Neuronal stem cell (in vitro differentiated cells): ENCODE measurements at regions not wholly inside any gene's neighbourhood (a gene's known extent, or its start where the extent isn't known, plus 50 kb on each side); places are given as distances from the start of the nearest gene placed in this dataset.

ENCODE experiments used
- DNase-seq: peaks from one replicate; pipeline ENCODE4 v3.0.0-alpha.2; 2013; ENCODE audit warnings: low spot score
- H2AFZ ChIP-seq: one replicate; pipeline ENCODE4 v1.6.1; 2013; ENCODE audit warnings: mild to moderate bottlenecking, low read length, inconsistent platforms
- H2AK5ac ChIP-seq: 2 replicates; pipeline ENCODE4 v1.6.1; 2013; ENCODE audit warnings: low read depth, mild to moderate bottlenecking, inconsistent platforms, low read length, moderate library complexity, mixed read lengths
- H2BK120ac ChIP-seq: 2 replicates; pipeline ENCODE4 v1.6.1; 2013; ENCODE audit warnings: low read depth, mild to moderate bottlenecking, inconsistent platforms, low read length, moderate library complexity, mixed read lengths
- H2BK12ac ChIP-seq: one replicate; pipeline ENCODE4 v1.6.1; 2013; ENCODE audit warnings: low read length, inconsistent platforms
- H2BK15ac ChIP-seq: 2 replicates; pipeline ENCODE4 v1.6.1; 2013; ENCODE audit warnings: mild to moderate bottlenecking, low read length, inconsistent platforms, mixed read lengths
- H2BK5ac ChIP-seq: one replicate; pipeline ENCODE4 v1.6.1; 2013; ENCODE audit warnings: inconsistent platforms, mild to moderate bottlenecking, low read length, moderate library complexity
- H3K14ac ChIP-seq: one replicate; pipeline ENCODE4 v1.6.1; 2013; ENCODE audit warnings: low read length, inconsistent platforms
- H3K18ac ChIP-seq: 2 replicates; pipeline ENCODE4 v1.6.1; 2013; ENCODE audit warnings: low read length, inconsistent platforms
- H3K23ac ChIP-seq: 2 replicates; pipeline ENCODE4 v1.6.1; 2013; ENCODE audit warnings: low read depth, mild to moderate bottlenecking, mixed read lengths, low read length, inconsistent platforms; ENCODE audit not compliant: poor library complexity
- H3K27ac ChIP-seq: replicated peaks from 3 replicates; pipeline ENCODE4 v1.5.1; 2013; ENCODE audit warnings: low read length, inconsistent platforms
- H3K27me3 ChIP-seq, 3 experiments: 2 replicates each; pipeline ENCODE4 v1.6.1; 2013; ENCODE audit warnings: low read length in 3 of 3, mild to moderate bottlenecking in 2 of 3, inconsistent platforms in 1 of 3, low read depth in 1 of 3, mixed read lengths in 1 of 3, moderate library complexity in 1 of 3; ENCODE audit not compliant: control insufficient read depth in 3 of 3, insufficient read depth in 3 of 3
- H3K36me3 ChIP-seq, 2 donors: replicated peaks in 1 of 2; 2 replicates each; pipeline ENCODE4 v1.6.1; 2013; ENCODE audit warnings: low read length in 2 of 2; ENCODE audit not compliant: control insufficient read depth in 2 of 2, insufficient read depth in 2 of 2
- H3K4ac ChIP-seq: 2 replicates; pipeline ENCODE4 v1.6.1; 2013; ENCODE audit warnings: inconsistent platforms, mild to moderate bottlenecking, low read length, moderate library complexity
- H3K4me1 ChIP-seq, 2 donors: 1 replicate in 1 of 2; 2 replicates in 1 of 2; pipeline ENCODE4 v1.6.1; 2013; ENCODE audit warnings: low read length in 2 of 2, low read depth in 1 of 2; ENCODE audit not compliant: control insufficient read depth in 2 of 2, insufficient read depth in 1 of 2
- H3K4me2 ChIP-seq: one replicate; pipeline ENCODE4 v1.6.1; 2013; ENCODE audit warnings: mild to moderate bottlenecking, low read length, inconsistent platforms; ENCODE audit not compliant: insufficient read depth, poor library complexity, severe bottlenecking
- H3K4me3 ChIP-seq, 2 donors: 2 replicates each; pipeline ENCODE4 v1.5.1; 2013; ENCODE audit warnings: low read length in 2 of 2, mild to moderate bottlenecking in 2 of 2, inconsistent platforms in 1 of 2, moderate library complexity in 1 of 2
- H3K79me1 ChIP-seq: one replicate; pipeline ENCODE4 v1.6.1; 2013; ENCODE audit warnings: low read depth, mild to moderate bottlenecking, inconsistent platforms, low read length, moderate library complexity
- H3K9ac ChIP-seq: one replicate; pipeline ENCODE4 v1.6.1; 2013; ENCODE audit warnings: mild to moderate bottlenecking, low read depth, low read length, inconsistent platforms; ENCODE audit not compliant: poor library complexity
- H3K9me3 ChIP-seq, 2 donors: replicated peaks in 1 of 2; 2 replicates each; pipeline versions ENCODE3 to v1.6.1; 2013; ENCODE audit warnings: low read length in 2 of 2, mild to moderate bottlenecking in 2 of 2, inconsistent platforms in 1 of 2, low read depth in 1 of 2, mixed read lengths in 1 of 2, moderate library complexity in 1 of 2; ENCODE audit not compliant: control insufficient read depth in 2 of 2, insufficient read depth in 1 of 2
- H4K8ac ChIP-seq: one replicate; pipeline ENCODE4 v1.6.1; 2013; ENCODE audit warnings: low read depth, mild to moderate bottlenecking, inconsistent platforms, low read length, moderate library complexity
- H4K91ac ChIP-seq: one replicate; pipeline ENCODE4 v1.6.1; 2013; ENCODE audit warnings: low read length, low read depth, mild to moderate bottlenecking, inconsistent platforms; ENCODE audit not compliant: poor library complexity
- WGBS, 2 donors: extraction: QIAGEN DNeasy Blood & Tissue Kit; methylation state at CpG; one replicate each; pipeline ENCODE4 v1.1.7; 2013; ENCODE audit warnings: missing lambda C conversion rate in 2 of 2, mixed read lengths in 1 of 2; ENCODE audit not compliant: insufficient read length in 2 of 2, insufficient replicate concordance in 1 of 2; ENCODE audit errors: extremely low coverage in 2 of 2; 5-methylcytosine and 5-hydroxymethylcytosine counted together

DNA sequence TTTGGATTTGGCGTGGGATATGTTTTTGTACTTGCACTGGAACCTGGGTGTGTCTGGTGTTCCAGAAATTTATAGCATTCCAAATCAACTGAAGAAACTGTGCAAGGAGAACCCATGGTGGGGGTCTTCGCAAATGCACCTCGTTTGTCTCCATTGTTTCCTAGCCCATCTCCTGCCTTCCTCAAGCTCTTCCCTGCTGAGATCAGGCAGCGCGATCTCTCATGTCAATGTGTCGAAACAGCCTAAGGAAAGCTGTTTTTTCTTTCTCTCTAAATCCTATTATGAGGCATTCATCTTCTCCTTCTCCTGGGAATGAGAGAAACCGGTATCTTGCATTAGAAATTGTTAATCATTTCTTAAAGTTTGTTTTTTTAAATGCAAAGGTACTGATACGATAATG lies 131.0 kb downstream of the KLF5 start:
- Histone ChIP-seq H3K27ac (no peak overlapping the region), H4K91ac (no peak overlapping the region), H3K36me3 (no peaks in the 10 kb centered on the region), H2BK15ac (no peak overlapping the region), H2AFZ (no peak overlapping the region), H3K18ac (no peak overlapping the region), H3K79me1 (no peaks in the 10 kb centered on the region), H3K14ac (no peak overlapping the region), H3K9me3 (no peaks in the 10 kb centered on the region), H3K27me3 (no peaks in the 10 kb centered on the region), H2BK120ac (no peak overlapping the region), H4K8ac (no peak overlapping the region), H3K23ac (no peak overlapping the region), H3K4me1 (peaks cover 0 to 6% of the 10 kb centered on the region in 2 donors), H3K4ac (no peak overlapping the region), H3K4me2 (no peak overlapping the region), H2BK5ac (no peak overlapping the region), H2AK5ac (no peak overlapping the region), H2BK12ac (no peak overlapping the region), H3K4me3 (no peak overlapping the region), H3K9ac (no peak overlapping the region)
- no CpG with 5 or more reads among the region's 8 CpGs for WGBS, 2 donors
- DNase-seq: no peak

DNA sequence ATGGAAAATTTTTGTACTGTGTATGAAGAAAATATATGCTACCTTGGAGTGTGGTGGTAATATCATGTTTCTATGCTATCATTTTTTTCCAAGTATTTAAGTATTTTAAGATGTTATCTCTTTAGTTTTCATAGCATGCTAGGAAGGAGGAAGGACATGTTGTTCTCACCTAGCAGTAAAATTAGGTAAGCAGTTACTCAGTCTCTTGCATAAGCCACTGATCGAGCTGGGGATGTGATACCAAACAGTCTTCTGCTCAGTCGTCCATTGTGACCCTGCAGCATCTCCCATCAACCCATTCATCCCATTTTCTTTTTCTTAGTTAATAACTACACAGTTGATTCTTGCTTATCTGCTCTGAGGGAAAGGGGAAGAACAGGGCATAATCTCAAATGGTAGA lies 130.6 kb downstream of the KLF5 start:
- H2AK5ac ChIP-seq: no peak overlapping the region
- DNase-seq: no peak
- H3K36me3 ChIP-seq: no peaks in the 10 kb centered on the region
- no peaks in the 10 kb centered on the region for H3K9me3 ChIP-seq
- no peak overlapping the region for H2BK120ac ChIP-seq
- no peak overlapping the region for H3K14ac ChIP-seq
- no peak overlapping the region for H2BK12ac ChIP-seq
- no peak overlapping the region for H4K91ac ChIP-seq
- no peak overlapping the region for H3K23ac ChIP-seq
- no peak overlapping the region for H3K9ac ChIP-seq
- H3K27me3 ChIP-seq: no peaks in the 10 kb centered on the region
- H3K18ac ChIP-seq: no peak overlapping the region
- no peak overlapping the region for H2AFZ ChIP-seq
- no peak overlapping the region for H3K27ac ChIP-seq
- WGBS, 2 donors: no CpG with 5 or more reads among the region's 2 CpGs
- H3K4me3 ChIP-seq: no peak overlapping the region
- no peak overlapping the region for H2BK5ac ChIP-seq
- no peak overlapping the region for H3K4me2 ChIP-seq
- H3K79me1 ChIP-seq: no peaks in the 10 kb centered on the region
- no peak overlapping the region for H3K4ac ChIP-seq
- peaks cover 0 to 6% of the 10 kb centered on the region in 2 donors for H3K4me1 ChIP-seq
- no peak overlapping the region for H4K8ac ChIP-seq
- H2BK15ac ChIP-seq: no peak overlapping the region

DNA sequence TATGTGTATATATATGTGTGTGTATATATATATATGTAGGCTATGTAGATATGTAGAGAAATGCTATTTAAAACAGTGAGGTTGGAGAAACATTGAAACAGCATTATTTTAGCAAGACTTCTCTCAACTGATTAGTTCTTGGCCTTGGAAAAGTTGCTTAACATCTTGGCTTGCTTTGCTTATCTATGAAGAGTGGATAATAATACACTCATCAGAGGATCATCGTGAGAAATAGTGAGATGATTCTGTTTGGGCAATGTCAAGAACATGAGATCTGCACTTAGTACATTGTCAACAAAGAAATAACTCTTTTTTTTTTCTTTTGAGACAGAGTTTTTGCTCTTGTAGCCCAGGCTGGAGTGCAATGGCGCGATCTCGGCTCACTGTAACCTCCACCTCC lies 128.3 kb downstream of the KLF5 start:
- Histone ChIP-seq H3K79me1 (no peaks in the 10 kb centered on the region), H3K23ac (no peak overlapping the region), H3K36me3 (no peaks in the 10 kb centered on the region), H3K9ac (no peak overlapping the region), H2BK5ac (no peak overlapping the region), H3K4me3 (no peak overlapping the region), H3K9me3 (no peaks in the 10 kb centered on the region), H3K27ac (no peak overlapping the region), H2AK5ac (no peak overlapping the region), H2AFZ (no peak overlapping the region), H2BK12ac (no peak overlapping the region), H2BK15ac (no peak overlapping the region), H2BK120ac (no peak overlapping the region), H4K8ac (no peak overlapping the region), H3K14ac (no peak overlapping the region), H3K18ac (no peak overlapping the region), H3K4ac (no peak overlapping the region), H4K91ac (no peak overlapping the region), H3K4me2 (no peak overlapping the region), H3K4me1 (peaks cover 0 to 6% of the 10 kb centered on the region in 2 donors), H3K27me3 (no peaks in the 10 kb centered on the region)
- no peak for DNase-seq
- no CpG with 5 or more reads among the region's 4 CpGs for WGBS, 2 donors

DNA sequence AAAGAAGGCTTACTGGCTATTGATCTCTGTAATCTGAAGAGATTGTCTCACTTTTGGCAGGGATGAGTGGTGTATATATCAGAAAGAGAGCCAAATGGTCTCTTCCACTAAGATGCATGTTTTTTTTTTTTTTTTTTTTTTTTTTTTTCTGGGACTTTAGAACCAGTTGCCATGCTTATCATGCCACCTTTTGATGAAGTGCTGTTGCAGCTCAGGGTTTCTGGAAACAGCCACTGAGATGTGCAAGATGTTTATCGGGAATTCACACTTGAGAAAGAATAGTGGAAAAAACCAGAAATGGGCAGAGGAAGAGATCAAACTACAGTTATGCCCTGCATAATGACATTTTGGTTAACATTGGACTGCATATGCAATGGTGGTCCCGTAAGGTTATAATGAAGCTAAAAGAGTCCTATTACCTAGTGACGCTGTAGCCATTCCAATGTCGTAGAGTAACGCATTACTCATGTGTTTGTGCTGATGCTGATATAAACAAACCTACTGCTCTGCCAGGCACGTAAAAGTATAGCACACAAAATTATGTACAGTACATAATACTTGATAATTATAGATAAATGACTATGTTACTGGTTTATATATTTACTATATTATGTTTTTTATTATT lies 121.0 kb downstream of the KLF5 start:
- no peak overlapping the region for H2AFZ ChIP-seq
- H3K4me2 ChIP-seq: no peak overlapping the region
- H2AK5ac ChIP-seq: no peak overlapping the region
- no peaks in the 10 kb centered on the region for H3K4me1 ChIP-seq
- H3K4ac ChIP-seq: no peak overlapping the region
- no peak overlapping the region for H2BK12ac ChIP-seq
- H3K9me3 ChIP-seq: no peaks in the 10 kb centered on the region
- no peaks in the 10 kb centered on the region for H3K27me3 ChIP-seq
- H4K8ac ChIP-seq: no peak overlapping the region
- no peak overlapping the region for H2BK120ac ChIP-seq
- H3K79me1 ChIP-seq: no peaks in the 10 kb centered on the region
- H3K18ac ChIP-seq: no peak overlapping the region
- WGBS, 2 donors: no CpG with 5 or more reads among the region's 6 CpGs
- no peak overlapping the region for H3K14ac ChIP-seq
- no peak overlapping the region for H4K91ac ChIP-seq
- H3K27ac ChIP-seq: no peak overlapping the region
- H3K9ac ChIP-seq: no peak overlapping the region
- DNase-seq: no peak
- H2BK5ac ChIP-seq: no peak overlapping the region
- no peak overlapping the region for H3K23ac ChIP-seq
- H2BK15ac ChIP-seq: no peak overlapping the region
- no peak overlapping the region for H3K4me3 ChIP-seq
- no peaks in the 10 kb centered on the region for H3K36me3 ChIP-seq
